ENCODE measurements at regions not wholly inside any gene's neighbourhood (a gene's known extent, or its start where the extent isn't known, plus 50 kb on each side); places are given as distances from the start of the nearest gene placed in this dataset.

GRCh38 chr18:76075777-76076176, 419.3 kb downstream of the ZNF516 start:
- DNase-seq (ENCODE audit: extremely low spot score in 2 of 2) = no peak
- intact Hi-C loops (cut with DNase I) = no loop called here
- Histone ChIP-seq H3K27me3 (no peaks in the 10 kb centered on the region), H3K36me3 (no peaks in the 10 kb centered on the region), H3K4me1 (no peaks in the 10 kb centered on the region), H3K4me3 (no peak overlapping the region), H3K27ac (no peak overlapping the region), H3K9me3 (no peaks in the 10 kb centered on the region)
- no peak for TF ChIP-seq POLR2AphosphoS5 (IDR thresholded peaks at IDR 0.05; ENCODE audit: insufficient read depth in 1 of 2, low read depth in 1 of 2)
- no peak for TF ChIP-seq POLR2A (IDR thresholded peaks at IDR 0.05)
- TF ChIP-seq CTCF (IDR thresholded peaks at IDR 0.05) = no peak

GRCh38 chr18:76064998-76065397, 430.0 kb downstream of the ZNF516 start:
- Histone ChIP-seq H3K36me3 (no peaks in the 10 kb centered on the region), H3K9me3 (no peaks in the 10 kb centered on the region), H3K27me3 (no peaks in the 10 kb centered on the region), H3K4me1 (no peaks in the 10 kb centered on the region), H3K4me3 (no peak overlapping the region), H3K27ac (no peak overlapping the region)
- no peak for DNase-seq (ENCODE audit: extremely low spot score in 2 of 2)
- TF ChIP-seq POLR2AphosphoS5 (IDR thresholded peaks at IDR 0.05; ENCODE audit: insufficient read depth in 1 of 2, low read depth in 1 of 2) (no peak), POLR2A (IDR thresholded peaks at IDR 0.05) (no peak), CTCF (IDR thresholded peaks at IDR 0.05) (no peak)
- intact Hi-C loops (cut with DNase I) = no loop called here

- no peaks in the 10 kb centered on the region for H3K36me3 ChIP-seq
- H3K4me3 ChIP-seq = no peak overlapping the region
- DNase-seq (ENCODE audit: extremely low spot score in 2 of 2) = no peak
- no peaks in the 10 kb centered on the region for H3K9me3 ChIP-seq
- H3K27ac ChIP-seq = no peak overlapping the region
- intact Hi-C loops (cut with DNase I) = no loop called here
- no peak for TF ChIP-seq CTCF (IDR thresholded peaks at IDR 0.05)
- no peak for TF ChIP-seq POLR2A (IDR thresholded peaks at IDR 0.05)
- TF ChIP-seq POLR2AphosphoS5 (IDR thresholded peaks at IDR 0.05; ENCODE audit: insufficient read depth in 1 of 2, low read depth in 1 of 2) = no peak
- H3K4me1 ChIP-seq = peaks cover 5% of the 10 kb centered on the region
- no peaks in the 10 kb centered on the region for H3K27me3 ChIP-seq
Measured at GRCh38 chr18:76058146-76058545, 436.9 kb downstream of the ZNF516 start.

GRCh38 chr18:76057386-76057785, 437.7 kb downstream of the ZNF516 start:
- TF ChIP-seq POLR2AphosphoS5 (IDR thresholded peaks at IDR 0.05; ENCODE audit: insufficient read depth in 1 of 2, low read depth in 1 of 2) = no peak
- Histone ChIP-seq H3K27me3 (no peaks in the 10 kb centered on the region), H3K4me3 (no peak overlapping the region), H3K27ac (no peak overlapping the region), H3K36me3 (no peaks in the 10 kb centered on the region), H3K4me1 (peaks cover 5% of the 10 kb centered on the region), H3K9me3 (no peaks in the 10 kb centered on the region)
- no peak for DNase-seq (ENCODE audit: extremely low spot score in 2 of 2)
- intact Hi-C loops (cut with DNase I) = no loop called here

GRCh38 chr18:76056471-76057110, 438.5 kb downstream of the ZNF516 start:
- no peak overlapping the region for H3K4me3 ChIP-seq

More at GRCh38 chr18:76056471-76057110, 438.5 kb downstream of the ZNF516 start:
- Histone ChIP-seq H3K9me3 (no peaks in the 10 kb centered on the region), H3K27ac (no peak overlapping the region), H3K4me1 (peaks cover 5% of the 10 kb centered on the region), H3K27me3 (no peaks in the 10 kb centered on the region), H3K36me3 (no peaks in the 10 kb centered on the region)
- peak in 1 of 2 donors; percentile 92 for DNase-seq (ENCODE audit: extremely low spot score in 2 of 2)
- TF ChIP-seq POLR2A (IDR thresholded peaks at IDR 0.05) (no peak), CTCF (IDR thresholded peaks at IDR 0.05) (no peak), POLR2AphosphoS5 (IDR thresholded peaks at IDR 0.05; ENCODE audit: insufficient read depth in 1 of 2, low read depth in 1 of 2) (no peak)
- intact Hi-C loops (cut with DNase I) = no loop called here
